GM13977 (cell line): ENCODE measurements at regions not wholly inside any gene's neighbourhood (a gene's known extent, or its start where the extent isn't known, plus 50 kb on each side); places are given as distances from the start of the nearest gene placed in this dataset.

Experiments
- DNase-seq: peaks from one replicate; pipeline ENCODE4 v3.0.0; 2012; ENCODE audit warnings: low spot score
- in situ Hi-C: fragments of 300-500 bp; cut with MboI; formaldehyde crosslinking; loops from one replicate; pipeline ENCODE4 v1.12.0; 2022; ENCODE audit warnings: low sequenced_read_pairs, low pct_unique_long_range_greater_than_20kb, mixed read lengths, inconsistent platforms; ENCODE audit not compliant: unreplicated experiment
- TF ChIP-seq, protein P1 (sequence below): IDR thresholded peaks from 2 replicates; pipeline ENCODE4 v1.5.1; 2012; ENCODE audit warnings: mild to moderate bottlenecking, control low read depth; ENCODE audit not compliant: insufficient read depth; ENCODE audit errors: extremely low read depth, missing control alignments

DNA sequence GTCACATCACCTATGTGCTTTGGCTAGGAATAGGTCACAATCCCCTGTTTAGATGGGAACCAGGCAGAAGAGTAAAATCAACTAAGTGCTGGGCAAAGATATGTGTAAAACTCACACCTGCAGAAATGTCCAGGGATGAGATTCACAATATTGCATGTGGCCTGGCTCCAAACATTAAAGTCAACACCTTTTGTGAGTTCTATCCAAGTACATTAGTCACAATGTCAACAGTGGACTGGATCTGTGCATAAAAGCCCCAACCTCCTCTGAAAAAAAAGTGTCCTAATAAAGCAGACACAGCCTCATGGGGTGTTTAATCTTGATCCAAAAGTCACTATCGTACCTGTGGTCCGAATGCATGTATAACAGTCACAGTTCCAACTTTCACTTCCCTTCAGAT lies 1990.3 kb downstream of the TP53TG3F start:
- TF ChIP-seq, protein P1, sequence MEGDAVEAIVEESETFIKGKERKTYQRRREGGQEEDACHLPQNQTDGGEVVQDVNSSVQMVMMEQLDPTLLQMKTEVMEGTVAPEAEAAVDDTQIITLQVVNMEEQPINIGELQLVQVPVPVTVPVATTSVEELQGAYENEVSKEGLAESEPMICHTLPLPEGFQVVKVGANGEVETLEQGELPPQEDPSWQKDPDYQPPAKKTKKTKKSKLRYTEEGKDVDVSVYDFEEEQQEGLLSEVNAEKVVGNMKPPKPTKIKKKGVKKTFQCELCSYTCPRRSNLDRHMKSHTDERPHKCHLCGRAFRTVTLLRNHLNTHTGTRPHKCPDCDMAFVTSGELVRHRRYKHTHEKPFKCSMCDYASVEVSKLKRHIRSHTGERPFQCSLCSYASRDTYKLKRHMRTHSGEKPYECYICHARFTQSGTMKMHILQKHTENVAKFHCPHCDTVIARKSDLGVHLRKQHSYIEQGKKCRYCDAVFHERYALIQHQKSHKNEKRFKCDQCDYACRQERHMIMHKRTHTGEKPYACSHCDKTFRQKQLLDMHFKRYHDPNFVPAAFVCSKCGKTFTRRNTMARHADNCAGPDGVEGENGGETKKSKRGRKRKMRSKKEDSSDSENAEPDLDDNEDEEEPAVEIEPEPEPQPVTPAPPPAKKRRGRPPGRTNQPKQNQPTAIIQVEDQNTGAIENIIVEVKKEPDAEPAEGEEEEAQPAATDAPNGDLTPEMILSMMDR = no peak
- in situ Hi-C loops = no loop called here
- no peak for DNase-seq

GRCh38 chr16:35450648-35451047 lies 1991.2 kb downstream of the TP53TG3F start:
- no peak for DNase-seq

GRCh38 chr16:35452471-35452870 lies 1993.1 kb downstream of the TP53TG3F start:
- in situ Hi-C loops = no loop called here
- no peak for DNase-seq
- TF ChIP-seq, protein P1 = no peak

More at GRCh38 chr16:35450648-35451047, 1991.2 kb downstream of the TP53TG3F start:
- TF ChIP-seq, protein P1 = no peak
- in situ Hi-C loops = no loop called here

- in situ Hi-C loops = no loop called here
- DNase-seq = no peak
- TF ChIP-seq, protein P1 = no peak
Measured at GRCh38 chr16:35463358-35463757, 2003.9 kb downstream of the TP53TG3F start.

- TF ChIP-seq, protein P1 = no peak
- no peak for DNase-seq
- in situ Hi-C loops = no loop called here
Measured at GRCh38 chr16:35480361-35480760, 2020.9 kb downstream of the TP53TG3F start.

- in situ Hi-C loops = no loop called here
- TF ChIP-seq, protein P1 = no peak
- no peak for DNase-seq
Measured at GRCh38 chr16:35480988-35481387, 2021.6 kb downstream of the TP53TG3F start.

DNA sequence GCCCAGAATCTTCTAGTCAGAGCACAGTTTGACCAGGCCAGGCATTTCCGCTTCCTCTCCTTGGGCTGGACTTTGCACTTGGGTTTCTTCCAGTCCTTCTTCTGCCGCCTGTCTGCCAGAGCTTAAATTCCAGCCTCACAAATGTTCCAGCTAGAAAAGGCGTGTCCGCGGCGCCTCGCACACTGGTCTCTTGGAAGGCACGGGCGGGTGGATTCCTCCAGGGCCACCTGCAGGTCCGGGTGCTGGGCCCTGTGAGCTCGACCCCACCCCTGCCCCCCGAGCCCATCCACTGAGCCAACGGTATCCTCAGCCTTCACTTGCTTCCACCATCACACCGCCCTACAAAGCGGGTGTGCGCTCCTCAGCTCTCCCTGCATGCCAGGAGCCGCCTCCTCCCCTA lies 2026.5 kb downstream of the TP53TG3F start:
- in situ Hi-C loops = no loop called here
- TF ChIP-seq, protein P1 = no peak
- no peak for DNase-seq
